WERI-Rb-1 (cell line): ENCODE measurements at regions not wholly inside any gene's neighbourhood (a gene's known extent, or its start where the extent isn't known, plus 50 kb on each side); places are given as distances from the start of the nearest gene placed in this dataset.

Source experiments
- DNase-seq: peaks from one replicate; pipeline ENCODE4 v3.0.0-alpha.2; 2020
- H3K27ac ChIP-seq: fragments of 250-450 bp; sonication (Bioruptor Pico); 2 replicates; pipeline ENCODE4 v1.5.1; 2020; ENCODE audit warnings: mild to moderate bottlenecking, moderate library complexity
- H3K27me3 ChIP-seq: fragments of 250-450 bp; sonication (Bioruptor Pico); 2 replicates; pipeline ENCODE4 v1.5.1; 2021; ENCODE audit warnings: mild to moderate bottlenecking, low read depth, moderate library complexity; ENCODE audit not compliant: insufficient read depth, severe bottlenecking
- H3K36me3 ChIP-seq: fragments of 250-450 bp; sonication (Bioruptor Pico); 2 replicates; pipeline ENCODE4 v1.5.1; 2020; ENCODE audit warnings: mild to moderate bottlenecking, moderate library complexity
- H3K4me3 ChIP-seq: 2 replicates; pipeline ENCODE4 v1.5.1; 2011; ENCODE audit warnings: low read depth, mild to moderate bottlenecking, control low read depth, low read length
- H3K9me3 ChIP-seq: fragments of 250-450 bp; sonication (Bioruptor Pico); 2 replicates; pipeline ENCODE4 v1.5.1; 2021; ENCODE audit warnings: mild to moderate bottlenecking, moderate library complexity; ENCODE audit not compliant: severe bottlenecking
- TF ChIP-seq, protein P1 (sequence below): IDR thresholded peaks from 2 replicates; pipeline ENCODE4 v1.5.1; 2011; ENCODE audit warnings: low read depth, mild to moderate bottlenecking, control low read depth, inconsistent platforms, low read length

DNA sequence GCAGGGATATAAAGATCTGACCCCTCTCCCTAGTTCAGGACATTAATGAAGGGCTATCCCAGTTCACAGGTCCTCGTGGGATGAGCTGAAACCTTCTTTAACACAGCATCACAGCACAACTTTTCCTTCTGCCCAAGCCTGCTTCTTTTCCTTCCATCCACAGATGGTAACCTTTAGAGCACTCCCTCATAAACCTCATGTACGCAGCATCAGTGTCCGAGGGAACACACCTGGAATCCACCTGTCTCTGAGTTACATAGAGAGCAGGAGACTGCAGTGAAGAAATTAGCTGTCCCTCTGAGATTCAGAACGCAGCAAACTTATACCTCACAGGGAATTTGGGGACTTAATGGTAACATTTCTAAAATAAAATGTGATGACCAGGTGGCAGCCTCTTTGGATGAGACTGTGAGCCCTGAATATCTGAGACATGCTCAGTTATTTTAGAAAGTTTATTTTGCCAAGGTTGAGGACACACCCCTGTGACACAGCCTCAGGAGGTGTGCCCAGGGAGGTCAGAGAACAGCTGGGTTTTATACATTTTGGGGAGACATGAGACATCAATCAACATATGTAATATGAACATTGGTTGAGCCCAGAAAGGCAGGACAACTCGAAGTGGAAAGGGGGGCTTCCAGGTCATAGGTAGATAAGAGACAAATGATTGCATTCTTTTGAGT, 73.8 kb upstream of the PACRGL start:
- Histone ChIP-seq H3K9me3 (no peaks in the 10 kb centered on the region), H3K27ac (no peak overlapping the region), H3K27me3 (no peaks in the 10 kb centered on the region), H3K36me3 (no peaks in the 10 kb centered on the region), H3K4me3 (no peak overlapping the region)
- DNase-seq: no peak
- TF ChIP-seq, protein P1, sequence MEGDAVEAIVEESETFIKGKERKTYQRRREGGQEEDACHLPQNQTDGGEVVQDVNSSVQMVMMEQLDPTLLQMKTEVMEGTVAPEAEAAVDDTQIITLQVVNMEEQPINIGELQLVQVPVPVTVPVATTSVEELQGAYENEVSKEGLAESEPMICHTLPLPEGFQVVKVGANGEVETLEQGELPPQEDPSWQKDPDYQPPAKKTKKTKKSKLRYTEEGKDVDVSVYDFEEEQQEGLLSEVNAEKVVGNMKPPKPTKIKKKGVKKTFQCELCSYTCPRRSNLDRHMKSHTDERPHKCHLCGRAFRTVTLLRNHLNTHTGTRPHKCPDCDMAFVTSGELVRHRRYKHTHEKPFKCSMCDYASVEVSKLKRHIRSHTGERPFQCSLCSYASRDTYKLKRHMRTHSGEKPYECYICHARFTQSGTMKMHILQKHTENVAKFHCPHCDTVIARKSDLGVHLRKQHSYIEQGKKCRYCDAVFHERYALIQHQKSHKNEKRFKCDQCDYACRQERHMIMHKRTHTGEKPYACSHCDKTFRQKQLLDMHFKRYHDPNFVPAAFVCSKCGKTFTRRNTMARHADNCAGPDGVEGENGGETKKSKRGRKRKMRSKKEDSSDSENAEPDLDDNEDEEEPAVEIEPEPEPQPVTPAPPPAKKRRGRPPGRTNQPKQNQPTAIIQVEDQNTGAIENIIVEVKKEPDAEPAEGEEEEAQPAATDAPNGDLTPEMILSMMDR: no peak

DNA sequence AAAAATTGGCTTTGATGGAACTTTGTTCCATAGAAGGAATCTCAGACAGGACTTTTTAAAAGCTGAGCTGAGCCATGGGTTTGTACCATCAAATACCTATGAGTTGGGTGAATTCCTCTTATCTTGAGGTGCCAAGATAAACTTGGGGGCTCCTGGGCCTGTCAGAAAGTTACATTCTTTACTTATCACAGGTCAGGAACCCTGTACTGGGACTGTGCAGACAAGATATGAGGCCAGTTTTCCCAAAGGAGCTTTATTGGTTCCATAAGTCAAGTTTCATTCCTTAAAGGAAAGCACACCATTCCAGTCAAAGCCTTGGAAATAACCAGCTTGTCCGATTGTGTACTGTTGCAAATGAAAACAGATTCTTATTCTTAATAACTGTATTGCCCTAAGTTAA, 72.4 kb upstream of the PACRGL start:
- Histone ChIP-seq H3K36me3 (no peaks in the 10 kb centered on the region), H3K9me3 (no peaks in the 10 kb centered on the region), H3K27me3 (no peaks in the 10 kb centered on the region), H3K27ac (no peak overlapping the region), H3K4me3 (no peak overlapping the region)
- DNase-seq: no peak
- TF ChIP-seq, protein P1: no peak

DNA sequence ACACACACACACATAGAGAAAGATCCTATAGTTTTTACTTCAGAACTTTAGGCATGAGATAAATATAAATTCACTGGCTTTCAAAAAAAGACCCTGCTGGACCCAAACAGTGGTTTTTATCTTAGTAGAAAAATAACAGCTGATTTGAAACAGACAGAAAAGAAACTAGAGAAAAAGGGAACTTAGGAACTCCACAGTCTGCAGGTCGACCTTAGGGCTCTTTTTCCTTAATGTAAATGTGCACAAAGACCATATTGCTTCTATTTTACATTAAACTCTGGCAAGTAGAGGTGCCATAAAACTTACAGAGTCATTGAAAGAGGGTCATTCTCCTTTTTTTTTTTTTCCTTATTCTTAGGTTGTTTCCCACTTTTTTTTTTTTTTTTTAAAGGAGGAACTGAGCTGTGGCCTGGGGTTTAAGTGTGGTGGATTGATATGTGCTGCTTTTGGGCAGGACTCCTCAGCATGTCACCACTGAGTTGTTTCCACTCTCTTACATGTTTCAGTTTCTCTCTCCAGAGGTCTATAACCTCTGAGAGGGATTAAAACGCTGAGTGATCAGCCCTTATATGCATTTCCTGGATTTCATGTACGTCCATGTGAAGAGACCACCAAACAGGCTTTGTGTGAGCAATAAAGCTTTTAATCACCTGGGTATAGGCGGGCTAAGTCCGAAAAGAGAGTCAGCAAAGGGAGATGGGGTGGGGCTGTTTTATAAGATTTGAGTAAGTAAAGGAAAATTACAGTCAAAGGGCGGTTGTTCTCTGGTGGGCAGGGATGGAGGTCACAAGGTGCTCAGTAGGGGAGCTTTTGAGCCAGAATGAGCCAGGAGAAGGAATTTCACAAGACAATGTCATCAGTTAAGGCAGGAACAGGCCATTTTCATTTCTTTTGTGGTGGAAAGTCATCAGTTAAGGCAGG, 70.8 kb upstream of the PACRGL start:
- no peak overlapping the region for H3K27ac ChIP-seq
- H3K27me3 ChIP-seq: no peaks in the 10 kb centered on the region
- no peaks in the 10 kb centered on the region for H3K9me3 ChIP-seq
- TF ChIP-seq, protein P1: no peak
- H3K36me3 ChIP-seq: no peaks in the 10 kb centered on the region
- no peak overlapping the region for H3K4me3 ChIP-seq
- no peak for DNase-seq

DNA sequence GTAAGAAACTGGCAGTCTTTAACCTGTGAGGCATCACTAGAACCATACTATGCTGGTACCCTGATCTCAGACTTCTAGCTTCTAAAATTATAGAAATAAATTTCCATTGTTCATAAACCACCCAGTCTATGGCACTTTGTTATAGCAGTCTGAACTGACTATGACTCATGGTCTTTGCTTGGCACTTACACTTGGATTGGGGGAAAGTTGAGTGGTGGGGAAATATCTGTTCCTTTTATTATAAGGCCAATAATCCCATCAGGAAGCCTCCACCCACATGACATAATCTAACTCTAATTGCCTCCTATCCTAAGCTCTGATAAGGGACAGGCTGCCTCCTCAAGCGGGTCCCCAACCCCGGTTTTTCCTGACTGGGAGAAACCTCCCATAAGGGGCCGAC, 61.4 kb upstream of the PACRGL start:
- DNase-seq: no peak
- Histone ChIP-seq H3K9me3 (no peaks in the 10 kb centered on the region), H3K27me3 (no peaks in the 10 kb centered on the region), H3K27ac (no peak overlapping the region), H3K36me3 (no peaks in the 10 kb centered on the region), H3K4me3 (no peak overlapping the region)
- TF ChIP-seq, protein P1: no peak

DNA sequence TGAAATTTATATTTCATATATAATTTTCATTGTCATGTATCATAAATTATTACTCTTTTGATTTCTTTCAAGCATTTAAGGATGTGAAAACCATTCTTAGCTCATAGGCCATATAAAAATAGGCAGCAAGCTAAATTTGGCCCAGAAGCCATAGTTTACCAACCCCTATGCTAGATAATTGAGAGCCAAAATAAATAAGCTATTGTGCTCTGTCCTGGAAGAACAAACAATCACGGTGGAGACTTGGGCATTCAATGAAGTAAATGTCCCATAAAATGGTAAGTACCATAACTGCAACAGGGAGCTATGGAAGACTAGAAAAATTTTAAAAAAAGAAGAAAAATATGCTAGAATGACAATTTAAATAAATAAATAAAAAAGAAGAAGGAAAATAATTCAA, 60.9 kb upstream of the PACRGL start:
- no peak overlapping the region for H3K4me3 ChIP-seq
- no peak for DNase-seq
- no peaks in the 10 kb centered on the region for H3K36me3 ChIP-seq
- no peaks in the 10 kb centered on the region for H3K27me3 ChIP-seq
- H3K27ac ChIP-seq: no peak overlapping the region
- H3K9me3 ChIP-seq: no peaks in the 10 kb centered on the region
- TF ChIP-seq, protein P1: no peak
